ENCODE measurements at regions not wholly inside any gene's neighbourhood (a gene's known extent, or its start where the extent isn't known, plus 50 kb on each side); places are given as distances from the start of the nearest gene placed in this dataset.

DNA sequence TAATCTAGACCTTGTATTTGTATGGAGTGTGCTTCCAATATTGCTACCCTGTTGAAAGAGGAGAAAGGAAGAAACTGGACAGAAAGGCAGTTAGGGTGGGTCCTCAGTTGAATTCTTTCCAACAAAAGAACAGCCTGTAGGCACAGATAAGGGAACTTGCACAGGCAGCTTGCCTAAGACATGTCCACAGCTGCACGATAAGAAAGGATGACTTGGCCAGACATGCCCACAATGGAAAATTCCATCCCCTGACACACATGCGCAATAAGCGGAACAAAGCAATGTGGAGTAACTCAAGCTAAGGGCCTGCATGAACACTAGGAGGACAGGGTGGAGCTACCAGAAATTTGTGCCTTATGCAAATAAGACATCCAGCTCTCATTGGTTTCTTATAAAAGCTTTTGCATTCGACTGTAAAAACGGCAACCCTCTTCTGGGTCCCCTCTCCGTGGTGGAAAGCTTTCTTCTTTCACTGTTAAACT lies 1084.7 kb upstream of the NXPH2 start (continued):
- TF ChIP-seq, protein P1, sequence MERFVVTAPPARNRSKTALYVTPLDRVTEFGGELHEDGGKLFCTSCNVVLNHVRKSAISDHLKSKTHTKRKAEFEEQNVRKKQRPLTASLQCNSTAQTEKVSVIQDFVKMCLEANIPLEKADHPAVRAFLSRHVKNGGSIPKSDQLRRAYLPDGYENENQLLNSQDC (CRISPR knock-in tag; IDR thresholded peaks at IDR 0.05), result no peak
- no peak for TF ChIP-seq NCOA6 (IDR thresholded peaks at IDR 0.05)
- TF ChIP-seq ZBTB9 (CRISPR knock-in tag; IDR thresholded peaks at IDR 0.05), result 0 out of 2 replicates have a peak, but pooled peaks have one; percentile 71
- TF ChIP-seq, protein P2, sequence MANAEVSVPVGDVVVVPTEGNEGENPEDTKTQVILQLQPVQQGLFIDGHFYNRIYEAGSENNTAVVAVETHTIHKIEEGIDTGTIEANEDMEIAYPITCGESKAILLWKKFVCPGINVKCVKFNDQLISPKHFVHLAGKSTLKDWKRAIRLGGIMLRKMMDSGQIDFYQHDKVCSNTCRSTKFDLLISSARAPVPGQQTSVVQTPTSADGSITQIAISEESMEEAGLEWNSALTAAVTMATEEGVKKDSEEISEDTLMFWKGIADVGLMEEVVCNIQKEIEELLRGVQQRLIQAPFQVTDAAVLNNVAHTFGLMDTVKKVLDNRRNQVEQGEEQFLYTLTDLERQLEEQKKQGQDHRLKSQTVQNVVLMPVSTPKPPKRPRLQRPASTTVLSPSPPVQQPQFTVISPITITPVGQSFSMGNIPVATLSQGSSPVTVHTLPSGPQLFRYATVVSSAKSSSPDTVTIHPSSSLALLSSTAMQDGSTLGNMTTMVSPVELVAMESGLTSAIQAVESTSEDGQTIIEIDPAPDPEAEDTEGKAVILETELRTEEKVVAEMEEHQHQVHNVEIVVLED (CRISPR knock-in tag; IDR thresholded peaks at IDR 0.05), result peak; percentile 50; the same call in 1 of the 2 replicates
- TF ChIP-seq NR2C1 (IDR thresholded peaks at IDR 0.05), result no peak
- TF ChIP-seq NR2C1 (tag; IDR thresholded peaks at IDR 0.05), result peak; percentile 23; the same call in 1 of the 2 replicates
- TF ChIP-seq ZC3H11A (IDR thresholded peaks at IDR 0.05; ENCODE audit: low read depth, low read length), result no peak
- no peak for TF ChIP-seq CCNT2 (IDR thresholded peaks at IDR 0.05; ENCODE audit: borderline replicate concordance, extremely low read depth, insufficient read length, low read depth, low read length)
- no peak for TF ChIP-seq MCM5 (IDR thresholded peaks at IDR 0.05; ENCODE audit: low read depth)
- TF ChIP-seq STAG1 (CRISPR knock-in tag; IDR thresholded peaks at IDR 0.05; ENCODE audit: borderline replicate concordance), result no peak
- no peak for TF ChIP-seq ELF4 (CRISPR knock-in tag; IDR thresholded peaks at IDR 0.05)
- TF ChIP-seq, protein P3, sequence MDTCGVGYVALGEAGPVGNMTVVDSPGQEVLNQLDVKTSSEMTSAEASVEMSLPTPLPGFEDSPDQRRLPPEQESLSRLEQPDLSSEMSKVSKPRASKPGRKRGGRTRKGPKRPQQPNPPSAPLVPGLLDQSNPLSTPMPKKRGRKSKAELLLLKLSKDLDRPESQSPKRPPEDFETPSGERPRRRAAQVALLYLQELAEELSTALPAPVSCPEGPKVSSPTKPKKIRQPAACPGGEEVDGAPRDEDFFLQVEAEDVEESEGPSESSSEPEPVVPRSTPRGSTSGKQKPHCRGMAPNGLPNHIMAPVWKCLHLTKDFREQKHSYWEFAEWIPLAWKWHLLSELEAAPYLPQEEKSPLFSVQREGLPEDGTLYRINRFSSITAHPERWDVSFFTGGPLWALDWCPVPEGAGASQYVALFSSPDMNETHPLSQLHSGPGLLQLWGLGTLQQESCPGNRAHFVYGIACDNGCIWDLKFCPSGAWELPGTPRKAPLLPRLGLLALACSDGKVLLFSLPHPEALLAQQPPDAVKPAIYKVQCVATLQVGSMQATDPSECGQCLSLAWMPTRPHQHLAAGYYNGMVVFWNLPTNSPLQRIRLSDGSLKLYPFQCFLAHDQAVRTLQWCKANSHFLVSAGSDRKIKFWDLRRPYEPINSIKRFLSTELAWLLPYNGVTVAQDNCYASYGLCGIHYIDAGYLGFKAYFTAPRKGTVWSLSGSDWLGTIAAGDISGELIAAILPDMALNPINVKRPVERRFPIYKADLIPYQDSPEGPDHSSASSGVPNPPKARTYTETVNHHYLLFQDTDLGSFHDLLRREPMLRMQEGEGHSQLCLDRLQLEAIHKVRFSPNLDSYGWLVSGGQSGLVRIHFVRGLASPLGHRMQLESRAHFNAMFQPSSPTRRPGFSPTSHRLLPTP (IDR thresholded peaks at IDR 0.05; ENCODE audit: borderline replicate concordance, extremely low read depth, insufficient read length), result no peak
- no peak for TF ChIP-seq ZNF175 (CRISPR knock-in tag; IDR thresholded peaks at IDR 0.05; ENCODE audit: low read depth)
- no peak for TF ChIP-seq NEUROD1 (IDR thresholded peaks at IDR 0.05; ENCODE audit: borderline replicate concordance, low read depth, low read length, partially characterized antibody)
- 0 out of 2 replicates have a peak, but pooled peaks have one; percentile 55 for TF ChIP-seq ZNF707 (CRISPR knock-in tag; conservative IDR thresholded peaks at IDR 0.05)
- TF ChIP-seq ZFP30 (CRISPR knock-in tag; IDR thresholded peaks at IDR 0.05; ENCODE audit: borderline replicate concordance), result no peak
- TF ChIP-seq ZNF512 (tag; IDR thresholded peaks at IDR 0.05), result no peak
- TF ChIP-seq MXI1 (IDR thresholded peaks at IDR 0.05; ENCODE audit: low read depth, low read length), result no peak
- TF ChIP-seq, protein P4, sequence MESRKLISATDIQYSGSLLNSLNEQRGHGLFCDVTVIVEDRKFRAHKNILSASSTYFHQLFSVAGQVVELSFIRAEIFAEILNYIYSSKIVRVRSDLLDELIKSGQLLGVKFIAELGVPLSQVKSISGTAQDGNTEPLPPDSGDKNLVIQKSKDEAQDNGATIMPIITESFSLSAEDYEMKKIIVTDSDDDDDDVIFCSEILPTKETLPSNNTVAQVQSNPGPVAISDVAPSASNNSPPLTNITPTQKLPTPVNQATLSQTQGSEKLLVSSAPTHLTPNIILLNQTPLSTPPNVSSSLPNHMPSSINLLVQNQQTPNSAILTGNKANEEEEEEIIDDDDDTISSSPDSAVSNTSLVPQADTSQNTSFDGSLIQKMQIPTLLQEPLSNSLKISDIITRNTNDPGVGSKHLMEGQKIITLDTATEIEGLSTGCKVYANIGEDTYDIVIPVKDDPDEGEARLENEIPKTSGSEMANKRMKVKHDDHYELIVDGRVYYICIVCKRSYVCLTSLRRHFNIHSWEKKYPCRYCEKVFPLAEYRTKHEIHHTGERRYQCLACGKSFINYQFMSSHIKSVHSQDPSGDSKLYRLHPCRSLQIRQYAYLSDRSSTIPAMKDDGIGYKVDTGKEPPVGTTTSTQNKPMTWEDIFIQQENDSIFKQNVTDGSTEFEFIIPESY (CRISPR knock-in tag; IDR thresholded peaks at IDR 0.05), result no peak
